K562 (cell line): ENCODE measurements at regions not wholly inside any gene's neighbourhood (a gene's known extent, or its start where the extent isn't known, plus 50 kb on each side); places are given as distances from the start of the nearest gene placed in this dataset.

Experiments used
- BMI1 ChIP-seq: fragments of 150-350 bp; IDR thresholded peaks from 2 replicates; pipeline ENCODE4 v1.6.1; 2014; ENCODE audit warnings: low read length
- CBFA2T3 ChIP-seq: fragments of 450-650 bp; IDR thresholded peaks from 2 replicates; pipeline ENCODE4 v1.6.1; 2017
- DDX20 ChIP-seq: fragments of 450-650 bp; IDR thresholded peaks from 2 replicates; pipeline ENCODE4 v1.6.1; 2016; ENCODE audit warnings: missing genetic modification characterization, low read depth, mild to moderate bottlenecking, missing compliant biosample characterization, moderate library complexity
- MAFK ChIP-seq: IDR thresholded peaks from 2 replicates; pipeline ENCODE4 v1.6.1; 2011; ENCODE audit warnings: low read length, improper control_type of control experiment
- MXI1 ChIP-seq: IDR thresholded peaks from 2 replicates; pipeline ENCODE4 v1.6.1; 2011; ENCODE audit warnings: low read depth, mild to moderate bottlenecking, improper control_type of control experiment, low read length
- NCOA4 ChIP-seq: fragments of 450-650 bp; IDR thresholded peaks from 2 replicates; pipeline ENCODE4 v1.6.1; 2018; ENCODE audit warnings: mild to moderate bottlenecking; ENCODE audit not compliant: partially characterized antibody
- POLR3G ChIP-seq: IDR thresholded peaks from 2 replicates; pipeline ENCODE4 v1.6.1; 2011; ENCODE audit not compliant: insufficient read length, insufficient replicate concordance; ENCODE audit errors: extremely low read depth
- SMAD4 ChIP-seq: fragments of 250-450 bp; sonication (Bioruptor Pico); conservative IDR thresholded peaks from 2 replicates; pipeline ENCODE4 v1.8.0; 2021; ENCODE audit warnings: inconsistent platforms, mild to moderate bottlenecking, moderate library complexity
- TCF3 ChIP-seq: sonication (generic); formaldehyde crosslinking; IDR thresholded peaks from 2 replicates; pipeline ENCODE4 v1.4.0; 2020; ENCODE audit warnings: mild to moderate bottlenecking, missing genetic modification reagents
- ZFX ChIP-seq: sonication (generic); formaldehyde crosslinking; IDR thresholded peaks from 2 replicates; pipeline ENCODE4 v1.8.0; 2022; ENCODE audit warnings: mild to moderate bottlenecking, missing genetic modification reagents, moderate library complexity
- ZNF124 ChIP-seq: sonication (generic); formaldehyde crosslinking; IDR thresholded peaks from 2 replicates; pipeline ENCODE4 v1.8.1; 2022; ENCODE audit warnings: missing genetic modification reagents
- TF ChIP-seq, protein P1 (sequence below), 2 experiments: fragments of 450-650 bp in 1 of 2; sonication (generic) in 1 of 2; formaldehyde crosslinking in 1 of 2; IDR thresholded peaks in 1 of 2; conservative IDR thresholded peaks in 1 of 2; 2 replicates each; pipeline versions ENCODE4 v1.6.1 to v1.8.1; 2016 to 2023; ENCODE audit warnings: mild to moderate bottlenecking in 2 of 2, moderate library complexity in 2 of 2, inconsistent platforms in 1 of 2, missing genetic modification reagents in 1 of 2
- TF ChIP-seq, protein P2 (sequence below): conservative IDR thresholded peaks from 2 replicates; pipeline ENCODE4 v1.6.1; 2011; ENCODE audit warnings: low read depth, mild to moderate bottlenecking, low read length; ENCODE audit not compliant: control insufficient read depth

DNA sequence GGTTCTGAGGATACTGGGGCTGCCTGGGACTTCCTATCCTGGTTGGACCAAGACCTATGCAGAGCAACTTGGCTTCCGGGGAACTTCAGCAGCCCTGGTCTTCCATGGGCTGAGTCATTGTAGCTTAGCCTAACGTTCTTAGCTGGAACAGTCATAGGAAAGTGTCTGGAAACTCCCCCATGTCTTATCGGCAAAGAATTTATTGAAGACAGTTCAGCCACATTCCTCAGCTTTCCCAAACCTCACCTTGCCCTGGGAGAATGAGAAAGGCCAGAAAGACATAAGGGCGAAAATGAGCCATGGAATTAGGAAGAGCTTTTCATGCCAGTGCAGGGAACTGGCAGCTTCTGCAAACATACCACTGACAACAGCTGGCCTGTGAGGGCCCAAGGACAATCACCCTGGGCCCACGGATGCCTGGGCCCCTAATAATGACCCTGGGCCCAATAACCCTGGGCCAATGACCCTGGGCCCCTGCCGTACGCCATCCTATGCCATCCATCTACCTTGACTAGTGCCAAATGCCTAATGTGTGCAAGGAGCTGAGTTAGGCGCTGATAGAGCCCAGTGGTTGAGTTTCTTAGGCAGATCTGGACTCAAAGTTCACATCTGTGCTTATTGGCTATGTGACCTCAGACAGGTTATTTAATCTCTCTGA is 114.4 kb upstream of the GADD45A start (continued):
- TF ChIP-seq POLR3G (no peak), MXI1 (no peak), ZFX (CRISPR knock-in tag) (no peak), MAFK (peak; percentile 58), CBFA2T3 (peak; percentile 59), NCOA4 (no peak), BMI1 (no peak), SMAD4 (CRISPR knock-in tag) (peak; percentile 91), ZNF124 (CRISPR knock-in tag) (no peak), TCF3 (CRISPR knock-in tag) (0 out of 2 replicates have a peak, but pooled peaks have one; percentile 22), DDX20 (tag) (no peak)
- TF ChIP-seq, protein P1, sequence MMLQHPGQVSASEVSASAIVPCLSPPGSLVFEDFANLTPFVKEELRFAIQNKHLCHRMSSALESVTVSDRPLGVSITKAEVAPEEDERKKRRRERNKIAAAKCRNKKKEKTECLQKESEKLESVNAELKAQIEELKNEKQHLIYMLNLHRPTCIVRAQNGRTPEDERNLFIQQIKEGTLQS (IDR thresholded peaks at IDR 0.05): peak; percentile 74
- TF ChIP-seq, protein P1 (CRISPR knock-in tag; conservative IDR thresholded peaks at IDR 0.05): no peak
- TF ChIP-seq, protein P2, sequence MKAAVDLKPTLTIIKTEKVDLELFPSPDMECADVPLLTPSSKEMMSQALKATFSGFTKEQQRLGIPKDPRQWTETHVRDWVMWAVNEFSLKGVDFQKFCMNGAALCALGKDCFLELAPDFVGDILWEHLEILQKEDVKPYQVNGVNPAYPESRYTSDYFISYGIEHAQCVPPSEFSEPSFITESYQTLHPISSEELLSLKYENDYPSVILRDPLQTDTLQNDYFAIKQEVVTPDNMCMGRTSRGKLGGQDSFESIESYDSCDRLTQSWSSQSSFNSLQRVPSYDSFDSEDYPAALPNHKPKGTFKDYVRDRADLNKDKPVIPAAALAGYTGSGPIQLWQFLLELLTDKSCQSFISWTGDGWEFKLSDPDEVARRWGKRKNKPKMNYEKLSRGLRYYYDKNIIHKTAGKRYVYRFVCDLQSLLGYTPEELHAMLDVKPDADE: no peak
